CD4-positive, alpha-beta memory T cell (primary cell): ENCODE measurements at regions not wholly inside any gene's neighbourhood (a gene's known extent, or its start where the extent isn't known, plus 50 kb on each side); places are given as distances from the start of the nearest gene placed in this dataset.

Experiments used
- CTCF ChIA-PET: fragments of 350-600 bp; sonication (Branson Sonifier 250); formaldehyde crosslinking; loops from one replicate; lab custom pipeline; 2021; ENCODE audit warnings: inconsistent platforms; ENCODE audit not compliant: partially characterized antibody; lab: Charles Lee
- POLR2A ChIA-PET: fragments of 350-600 bp; sonication (Branson Sonifier 250); formaldehyde crosslinking; loops from one replicate; lab custom pipeline; 2021; ENCODE audit not compliant: partially characterized antibody; lab: Charles Lee
- DNase-seq, 5 donors: peaks; one replicate each; pipeline versions ENCODE4 v3.0.0 to v3.0.0-alpha.2; 2020 to 2022; ENCODE audit warnings: mixed read lengths in 1 of 5
- H3K27ac ChIP-seq: one replicate; pipeline ENCODE4 v1.7.0; 2013; ENCODE audit warnings: low read depth, low read length
- H3K27me3 ChIP-seq: 2 replicates; pipeline ENCODE4 v1.7.0; 2013; ENCODE audit warnings: mild to moderate bottlenecking, low read length, moderate library complexity; ENCODE audit not compliant: insufficient read depth
- H3K36me3 ChIP-seq: 2 replicates; pipeline ENCODE4 v1.7.0; 2013; ENCODE audit warnings: mild to moderate bottlenecking, low read length, moderate library complexity; ENCODE audit not compliant: insufficient read depth
- H3K4me1 ChIP-seq: 2 replicates; pipeline ENCODE4 v1.7.0; 2013; ENCODE audit warnings: mild to moderate bottlenecking, low read length, moderate library complexity; ENCODE audit not compliant: insufficient read depth
- H3K4me3 ChIP-seq, 2 donors: one replicate each; pipeline ENCODE4 v1.7.0; 2013; ENCODE audit warnings: low read length in 2 of 2, mild to moderate bottlenecking in 1 of 2
- H3K9me3 ChIP-seq, 2 donors: one replicate each; pipeline ENCODE4 v1.7.0; 2013; ENCODE audit warnings: low read length in 2 of 2, control low read depth in 1 of 2; ENCODE audit not compliant: control insufficient read depth in 1 of 2
- H3K27ac Mint-ChIP-seq, 7 donors: one replicate each; pipeline ENCODE4 v1.8.0; 2020 to 2021; ENCODE audit warnings: mixed read lengths in 7 of 7, mild to moderate bottlenecking in 6 of 7, inconsistent platforms in 3 of 7, moderate library complexity in 3 of 7
- H3K27me3 Mint-ChIP-seq, 2 donors: one replicate each; pipeline ENCODE4 v1.8.0; 2020 to 2021; ENCODE audit warnings: mixed read lengths in 2 of 2
- H3K36me3 Mint-ChIP-seq, 2 donors: one replicate each; pipeline ENCODE4 v1.8.0; 2020 to 2021; ENCODE audit warnings: mixed read lengths in 2 of 2, inconsistent platforms in 1 of 2, mild to moderate bottlenecking in 1 of 2
- H3K4me1 Mint-ChIP-seq, 4 donors: one replicate each; pipeline ENCODE4 v1.8.0; 2020 to 2021; ENCODE audit warnings: mixed read lengths in 4 of 4, mild to moderate bottlenecking in 1 of 4
- H3K4me3 Mint-ChIP-seq, 8 donors: one replicate each; pipeline ENCODE4 v1.8.0; 2020 to 2021; ENCODE audit warnings: mixed read lengths in 8 of 8, mild to moderate bottlenecking in 7 of 8, moderate library complexity in 6 of 8, inconsistent platforms in 3 of 8
- H3K9me3 Mint-ChIP-seq, 8 donors: one replicate each; pipeline ENCODE4 v1.8.0; 2020 to 2021; ENCODE audit warnings: mixed read lengths in 8 of 8, mild to moderate bottlenecking in 5 of 8, inconsistent platforms in 3 of 8, moderate library complexity in 1 of 8
- intact Hi-C: fragments of 100-400 bp; cut with micrococcal nuclease; formaldehyde crosslinking; loops from one replicate; pipeline ENCODE4 v1.15.1; 2023

GRCh38 chr4:129167640-129168260 is 71.8 kb downstream of the C4orf33 start:
- DNase-seq, result no peak
- intact Hi-C loops, result no loop called here
- Histone ChIP-seq H3K4me3 (no peak overlapping the region), H3K27ac (no peak overlapping the region), H3K27me3 (no peaks in the 10 kb centered on the region), H3K36me3 (no peaks in the 10 kb centered on the region), H3K4me1 (no peaks in the 10 kb centered on the region), H3K9me3 (no peaks in the 10 kb centered on the region)
- peaks cover 0 to 1% (median 0%) of the 10 kb centered on the region in 8 donors for H3K9me3 Mint-ChIP-seq
- H3K36me3 Mint-ChIP-seq, result no peaks in the 10 kb centered on the region
- H3K4me1 Mint-ChIP-seq, result no peaks in the 10 kb centered on the region
- no peak overlapping the region for H3K4me3 Mint-ChIP-seq
- POLR2A ChIA-PET, result no interaction called here
- peaks cover 9 to 11% of the 10 kb centered on the region in 2 donors for H3K27me3 Mint-ChIP-seq
- CTCF ChIA-PET, result no interaction called here
- no peak overlapping the region for H3K27ac Mint-ChIP-seq

GRCh38 chr4:129172181-129172580 is 76.2 kb downstream of the C4orf33 start:
- H3K4me3 ChIP-seq, result no peak overlapping the region
- no peak overlapping the region for H3K27ac ChIP-seq
- Mint-ChIP-seq H3K27ac (no peak overlapping the region), H3K4me3 (no peak overlapping the region), H3K36me3 (no peaks in the 10 kb centered on the region), H3K9me3 (no peaks in the 10 kb centered on the region), H3K4me1 (no peaks in the 10 kb centered on the region), H3K27me3 (peaks cover 7 to 12% of the 10 kb centered on the region in 2 donors)
- POLR2A ChIA-PET, result no interaction called here
- no peaks in the 10 kb centered on the region for H3K36me3 ChIP-seq
- H3K27me3 ChIP-seq, result no peaks in the 10 kb centered on the region
- no peak for DNase-seq
- no peaks in the 10 kb centered on the region for H3K9me3 ChIP-seq
- intact Hi-C loops, result no loop called here
- no peaks in the 10 kb centered on the region for H3K4me1 ChIP-seq
- CTCF ChIA-PET, result no interaction called here

- no peak for DNase-seq
- Mint-ChIP-seq H3K27ac (no peak overlapping the region), H3K4me3 (no peak overlapping the region), H3K27me3 (peaks cover 4 to 9% of the 10 kb centered on the region in 2 donors), H3K4me1 (no peaks in the 10 kb centered on the region), H3K9me3 (no peaks in the 10 kb centered on the region), H3K36me3 (no peaks in the 10 kb centered on the region)
- Histone ChIP-seq H3K36me3 (no peaks in the 10 kb centered on the region), H3K4me1 (no peaks in the 10 kb centered on the region), H3K9me3 (no peaks in the 10 kb centered on the region), H3K27ac (no peak overlapping the region), H3K27me3 (no peaks in the 10 kb centered on the region), H3K4me3 (no peak overlapping the region)
- ChIA-PET POLR2A (no interaction called here), CTCF (no interaction called here)
- intact Hi-C loops, result no loop called here
Measured at GRCh38 chr4:129176864-129177263, 80.9 kb downstream of the C4orf33 start.

GRCh38 chr4:129179276-129179675 is 83.3 kb downstream of the C4orf33 start:
- CTCF ChIA-PET, result no interaction called here
- no peaks in the 10 kb centered on the region for H3K36me3 Mint-ChIP-seq
- H3K4me3 ChIP-seq, result no peak overlapping the region
- intact Hi-C loops, result no loop called here
- H3K4me1 Mint-ChIP-seq, result no peaks in the 10 kb centered on the region
- H3K4me1 ChIP-seq, result no peaks in the 10 kb centered on the region
- no peak overlapping the region for H3K27ac ChIP-seq
- H3K27ac Mint-ChIP-seq, result no peak overlapping the region
- POLR2A ChIA-PET, result no interaction called here
- peaks cover 0 to 3% (median 0%) of the 10 kb centered on the region in 8 donors for H3K9me3 Mint-ChIP-seq
- H3K36me3 ChIP-seq, result no peaks in the 10 kb centered on the region
- DNase-seq, result no peak
- no peaks in the 10 kb centered on the region for H3K9me3 ChIP-seq
- peaks cover 0 to 8% of the 10 kb centered on the region in 2 donors for H3K27me3 Mint-ChIP-seq
- H3K4me3 Mint-ChIP-seq, result no peak overlapping the region
- no peaks in the 10 kb centered on the region for H3K27me3 ChIP-seq

- no peaks in the 10 kb centered on the region for H3K27me3 ChIP-seq
- H3K27ac ChIP-seq, result no peak overlapping the region
- no peak overlapping the region for H3K4me3 ChIP-seq
- H3K9me3 ChIP-seq, result no peaks in the 10 kb centered on the region
- DNase-seq, result no peak
- H3K9me3 Mint-ChIP-seq, result peaks cover 0 to 2% (median 0%) of the 10 kb centered on the region in 8 donors
- H3K4me3 Mint-ChIP-seq, result no peak overlapping the region
- H3K36me3 ChIP-seq, result no peaks in the 10 kb centered on the region
- H3K4me1 ChIP-seq, result no peaks in the 10 kb centered on the region
- POLR2A ChIA-PET, result no interaction called here
- H3K27me3 Mint-ChIP-seq, result peaks cover 0 to 10% of the 10 kb centered on the region in 2 donors
- intact Hi-C loops, result no loop called here
- no peaks in the 10 kb centered on the region for H3K36me3 Mint-ChIP-seq
- H3K4me1 Mint-ChIP-seq, result no peaks in the 10 kb centered on the region
- H3K27ac Mint-ChIP-seq, result no peak overlapping the region
- CTCF ChIA-PET, result no interaction called here
Measured at GRCh38 chr4:129189630-129190029, 93.7 kb downstream of the C4orf33 start.

- Mint-ChIP-seq H3K36me3 (no peaks in the 10 kb centered on the region), H3K9me3 (peaks cover 0 to 3% (median 0%) of the 10 kb centered on the region in 8 donors), H3K4me1 (no peaks in the 10 kb centered on the region), H3K27me3 (peaks cover 2 to 13% of the 10 kb centered on the region in 2 donors), H3K27ac (no peak overlapping the region), H3K4me3 (no peak overlapping the region)
- H3K27ac ChIP-seq, result no peak overlapping the region
- POLR2A ChIA-PET, result no interaction called here
- no peak overlapping the region for H3K4me3 ChIP-seq
- intact Hi-C loops, result no loop called here
- CTCF ChIA-PET, result no interaction called here
- no peaks in the 10 kb centered on the region for H3K4me1 ChIP-seq
- no peak for DNase-seq
- H3K27me3 ChIP-seq, result no peaks in the 10 kb centered on the region
- H3K9me3 ChIP-seq, result no peaks in the 10 kb centered on the region
- no peaks in the 10 kb centered on the region for H3K36me3 ChIP-seq
Measured at GRCh38 chr4:129193357-129194100, 97.6 kb downstream of the C4orf33 start.

GRCh38 chr4:129208481-129208880 is 112.5 kb downstream of the C4orf33 start:
- no peaks in the 10 kb centered on the region for H3K4me1 ChIP-seq
- intact Hi-C loops, result no loop called here
- POLR2A ChIA-PET, result no interaction called here
- H3K27me3 Mint-ChIP-seq, result peaks cover 3% of the 10 kb centered on the region in 2 donors
- DNase-seq, result no peak
- no peaks in the 10 kb centered on the region for H3K36me3 ChIP-seq
- H3K4me3 ChIP-seq, result no peak overlapping the region
- H3K27ac Mint-ChIP-seq, result no peak overlapping the region
- H3K9me3 ChIP-seq, result no peaks in the 10 kb centered on the region
- no peaks in the 10 kb centered on the region for H3K27me3 ChIP-seq
- CTCF ChIA-PET, result no interaction called here
- no peaks in the 10 kb centered on the region for H3K36me3 Mint-ChIP-seq
- H3K9me3 Mint-ChIP-seq, result no peaks in the 10 kb centered on the region
- H3K4me3 Mint-ChIP-seq, result no peak overlapping the region
- no peak overlapping the region for H3K27ac ChIP-seq
- no peaks in the 10 kb centered on the region for H3K4me1 Mint-ChIP-seq
